ENCODE measurements at regions not wholly inside any gene's neighbourhood (a gene's known extent, or its start where the extent isn't known, plus 50 kb on each side); places are given as distances from the start of the nearest gene placed in this dataset.

DNA sequence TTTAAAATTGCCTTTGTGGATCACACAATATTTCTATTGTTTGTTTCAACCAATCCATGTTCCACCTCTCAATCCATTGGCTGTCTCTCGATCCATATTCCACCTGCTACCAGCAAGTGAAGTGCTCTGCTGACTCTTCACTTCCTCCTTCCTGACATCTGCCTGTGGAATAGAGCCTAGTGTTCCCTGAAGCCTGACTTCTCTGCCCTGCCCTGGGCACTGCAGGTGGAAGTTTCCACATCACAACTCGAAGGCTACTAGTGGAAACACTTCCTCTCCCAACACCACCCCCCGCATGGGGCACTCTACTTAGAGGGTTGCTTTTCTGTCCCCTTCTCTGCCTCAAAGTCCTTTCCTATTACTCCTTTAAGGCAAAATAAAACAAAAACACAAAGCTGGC is 563.8 kb upstream of the IGFBP3 start:
- Mint-ChIP-seq H3K27ac (no peak overlapping the region), H3K27me3 (no peaks in the 10 kb centered on the region), H3K9me3 (peaks cover 8% of the 10 kb centered on the region), H3K36me3 (no peaks in the 10 kb centered on the region), H3K4me1 (ENCODE audit: unreplicated experiment) (peaks cover 7% of the 10 kb centered on the region), H3K4me3 (no peak overlapping the region)
- DNase-seq (ENCODE audit: extremely low spot score, unreplicated experiment): no peak
- TF ChIP-seq CTCF (conservative IDR thresholded peaks at IDR 0.05): no peak

- Mint-ChIP-seq H3K9me3 (peaks cover 8% of the 10 kb centered on the region), H3K36me3 (no peaks in the 10 kb centered on the region), H3K27me3 (no peaks in the 10 kb centered on the region), H3K4me3 (no peak overlapping the region), H3K4me1 (ENCODE audit: unreplicated experiment) (peaks cover 6% of the 10 kb centered on the region), H3K27ac (no peak overlapping the region)
- TF ChIP-seq CTCF (conservative IDR thresholded peaks at IDR 0.05): no peak
- no peak for DNase-seq (ENCODE audit: extremely low spot score, unreplicated experiment)
Observed at GRCh38 chr7:46480619-46481018, 559.5 kb upstream of the IGFBP3 start.

DNA sequence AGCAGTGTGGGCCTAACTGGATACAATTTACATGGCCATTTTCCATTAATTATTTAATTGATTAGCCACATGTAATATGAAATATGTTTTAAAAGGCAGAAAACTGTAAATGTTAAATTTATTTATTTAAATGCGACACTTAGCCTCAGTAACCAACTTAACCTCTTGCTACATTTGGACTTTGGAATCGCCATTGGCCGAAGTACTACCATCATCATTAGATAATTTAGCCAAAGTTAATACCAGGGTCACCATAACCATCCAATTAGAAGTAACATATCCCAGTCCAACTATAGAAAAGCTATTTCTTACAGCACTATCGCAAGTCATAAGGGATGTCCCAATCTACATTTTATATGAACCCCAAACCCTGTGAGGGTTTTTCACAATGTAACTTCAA is 558.6 kb upstream of the IGFBP3 start:
- no peak for TF ChIP-seq CTCF (conservative IDR thresholded peaks at IDR 0.05)
- Mint-ChIP-seq H3K27ac (no peak overlapping the region), H3K27me3 (no peaks in the 10 kb centered on the region)

GRCh38 chr7:46478046-46478445 is 557.0 kb upstream of the IGFBP3 start:
- no peaks in the 10 kb centered on the region for H3K36me3 Mint-ChIP-seq
- no peak overlapping the region for H3K4me3 Mint-ChIP-seq
- no peaks in the 10 kb centered on the region for H3K4me1 Mint-ChIP-seq (ENCODE audit: unreplicated experiment)
- no peak for TF ChIP-seq CTCF (conservative IDR thresholded peaks at IDR 0.05)
- DNase-seq (ENCODE audit: extremely low spot score, unreplicated experiment): no peak
- no peaks in the 10 kb centered on the region for H3K27me3 Mint-ChIP-seq
- no peak overlapping the region for H3K27ac Mint-ChIP-seq
- peaks cover 4% of the 10 kb centered on the region for H3K9me3 Mint-ChIP-seq

More for the DNA sequence above, 558.6 kb upstream of the IGFBP3 start:
- DNase-seq (ENCODE audit: extremely low spot score, unreplicated experiment): no peak
- Mint-ChIP-seq H3K4me1 (ENCODE audit: unreplicated experiment) (no peaks in the 10 kb centered on the region), H3K9me3 (peaks cover 8% of the 10 kb centered on the region), H3K4me3 (no peak overlapping the region), H3K36me3 (no peaks in the 10 kb centered on the region)

DNA sequence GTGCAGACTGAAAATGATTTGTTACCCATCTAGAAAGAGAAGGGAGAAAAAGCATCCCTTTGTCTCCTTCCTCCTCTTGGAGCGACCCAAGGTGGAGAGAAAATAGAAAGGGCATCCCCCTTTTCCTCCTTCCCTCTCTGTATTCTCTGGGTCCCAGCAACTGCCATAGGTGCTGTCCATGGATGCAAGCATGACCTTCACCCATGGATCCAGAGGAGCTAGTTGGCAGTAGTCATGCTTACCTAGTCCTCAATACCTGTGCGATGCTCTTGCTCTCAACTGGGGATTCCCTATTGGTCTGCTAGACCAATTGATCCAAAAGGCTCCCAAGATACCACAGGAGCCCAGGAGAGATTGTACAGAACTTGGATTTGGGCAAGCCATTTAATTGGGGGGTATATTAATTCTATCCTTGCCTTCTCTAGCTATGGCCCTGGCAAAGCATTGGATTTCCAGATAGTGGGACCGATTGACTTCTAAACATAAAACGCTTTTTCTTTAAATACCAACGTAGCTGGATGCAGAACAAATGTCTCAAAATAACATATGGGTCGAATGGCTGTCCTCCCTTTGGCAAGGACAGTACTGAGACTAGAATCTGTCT is 547.8 kb upstream of the IGFBP3 start:
- no peak for DNase-seq (ENCODE audit: extremely low spot score, unreplicated experiment)

More for the DNA sequence above, 547.8 kb upstream of the IGFBP3 start:
- no peak overlapping the region for H3K4me3 Mint-ChIP-seq
- no peaks in the 10 kb centered on the region for H3K27me3 Mint-ChIP-seq
- H3K27ac Mint-ChIP-seq: no peak overlapping the region
- H3K9me3 Mint-ChIP-seq: peaks cover 35% of the 10 kb centered on the region
- H3K36me3 Mint-ChIP-seq: peaks cover 7% of the 10 kb centered on the region
- no peak for TF ChIP-seq CTCF (conservative IDR thresholded peaks at IDR 0.05)
- no peaks in the 10 kb centered on the region for H3K4me1 Mint-ChIP-seq (ENCODE audit: unreplicated experiment)
